OCI-LY3 (cell line): ENCODE measurements at regions not wholly inside any gene's neighbourhood (a gene's known extent, or its start where the extent isn't known, plus 50 kb on each side); places are given as distances from the start of the nearest gene placed in this dataset.

Experiments
- H2AFZ ChIP-seq: fragments of 200-600, 300-600 bp; shearing (Covaris generic); 2 replicates; pipeline ENCODE4 v1.6.0; 2014; ENCODE audit warnings: antibody characterized with exemption, low read depth, low read length
- H3K27ac ChIP-seq: fragments of 200-600, 300-600 bp; sonication (generic); 2 replicates; pipeline ENCODE4 v1.5.1; 2014; ENCODE audit warnings: mild to moderate bottlenecking, low read length, moderate library complexity, mixed read lengths
- H3K27me3 ChIP-seq: fragments of 200-600, 300-600 bp; sonication (generic); 2 replicates; pipeline ENCODE4 v1.6.1; 2014; ENCODE audit warnings: low read depth, low read length, mixed read lengths
- H3K36me3 ChIP-seq: fragments of 200-600, 300-600 bp; sonication (generic); replicated peaks from 2 replicates; pipeline ENCODE3; 2014; ENCODE audit warnings: low read depth, low read length, mixed read lengths
- H3K4me1 ChIP-seq: fragments of 300-600, 200-600 bp; sonication (generic); 2 replicates; pipeline ENCODE4 v1.6.1; 2014; ENCODE audit warnings: low read length, mixed read lengths
- H3K4me2 ChIP-seq: fragments of 200-600, 300-600 bp; sonication (generic); 2 replicates; pipeline ENCODE4 v1.6.1; 2014; ENCODE audit warnings: low read length, mixed read lengths
- H3K4me3 ChIP-seq: fragments of 300-600, 200-600 bp; sonication (generic); 2 replicates; pipeline ENCODE4 v1.5.1; 2014; ENCODE audit warnings: antibody characterized with exemption, mild to moderate bottlenecking, low read length, moderate library complexity
- H3K79me2 ChIP-seq: fragments of 300-600, 200-600 bp; shearing (Covaris generic); 2 replicates; pipeline ENCODE4 v1.6.1; 2014; ENCODE audit warnings: mild to moderate bottlenecking, low read length, mixed read lengths
- H3K9ac ChIP-seq: fragments of 300-600, 200-600 bp; shearing (Covaris generic); 2 replicates; pipeline ENCODE4 v1.6.0; 2014; ENCODE audit warnings: mild to moderate bottlenecking, low read length, moderate library complexity
- H3K9me3 ChIP-seq: fragments of 200-600, 300-600 bp; shearing (Covaris generic); 2 replicates; pipeline ENCODE4 v1.6.1; 2014; ENCODE audit warnings: low read length, mixed read lengths; ENCODE audit not compliant: insufficient read depth
- H4K20me1 ChIP-seq: fragments of 200-600, 300-600 bp; sonication (generic); 2 replicates; pipeline ENCODE4 v1.6.1; 2016; ENCODE audit warnings: low read length, mixed read lengths; ENCODE audit not compliant: insufficient read depth
- EZH2phosphoT487 ChIP-seq: fragments of 200-600 bp; shearing (Covaris generic); IDR thresholded peaks from 2 replicates; pipeline ENCODE4 v1.6.1; 2018; ENCODE audit warnings: antibody characterized with exemption, mixed run types, low read depth
- TF ChIP-seq, protein P1 (sequence below): fragments of 200-600, 300-600 bp; sonication (generic); IDR thresholded peaks from 2 replicates; pipeline ENCODE4 v1.5.1; 2014; ENCODE audit warnings: antibody characterized with exemption, low read length, low read depth

DNA sequence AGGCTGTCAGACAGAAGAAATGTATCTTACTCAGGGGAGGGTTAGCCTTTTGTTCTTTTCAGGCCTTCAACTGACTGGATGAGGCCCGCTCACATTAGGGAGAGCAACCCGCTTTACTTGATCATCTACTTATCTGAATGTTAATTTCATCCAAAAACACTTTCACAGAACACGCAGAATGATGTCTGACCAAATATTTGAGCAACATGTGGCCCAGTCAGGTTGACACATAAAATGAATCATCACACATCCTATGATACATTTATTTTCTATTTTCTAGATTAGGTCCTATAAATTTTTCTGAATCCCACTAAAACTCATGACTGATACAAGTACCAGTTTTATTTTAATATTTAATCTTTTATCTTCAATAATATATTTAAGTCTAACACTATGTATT lies 260.3 kb downstream of the IL15 start:
- no peak overlapping the region for H3K4me2 ChIP-seq
- H3K4me3 ChIP-seq: no peak overlapping the region
- no peak for TF ChIP-seq EZH2phosphoT487
- TF ChIP-seq, protein P1, sequence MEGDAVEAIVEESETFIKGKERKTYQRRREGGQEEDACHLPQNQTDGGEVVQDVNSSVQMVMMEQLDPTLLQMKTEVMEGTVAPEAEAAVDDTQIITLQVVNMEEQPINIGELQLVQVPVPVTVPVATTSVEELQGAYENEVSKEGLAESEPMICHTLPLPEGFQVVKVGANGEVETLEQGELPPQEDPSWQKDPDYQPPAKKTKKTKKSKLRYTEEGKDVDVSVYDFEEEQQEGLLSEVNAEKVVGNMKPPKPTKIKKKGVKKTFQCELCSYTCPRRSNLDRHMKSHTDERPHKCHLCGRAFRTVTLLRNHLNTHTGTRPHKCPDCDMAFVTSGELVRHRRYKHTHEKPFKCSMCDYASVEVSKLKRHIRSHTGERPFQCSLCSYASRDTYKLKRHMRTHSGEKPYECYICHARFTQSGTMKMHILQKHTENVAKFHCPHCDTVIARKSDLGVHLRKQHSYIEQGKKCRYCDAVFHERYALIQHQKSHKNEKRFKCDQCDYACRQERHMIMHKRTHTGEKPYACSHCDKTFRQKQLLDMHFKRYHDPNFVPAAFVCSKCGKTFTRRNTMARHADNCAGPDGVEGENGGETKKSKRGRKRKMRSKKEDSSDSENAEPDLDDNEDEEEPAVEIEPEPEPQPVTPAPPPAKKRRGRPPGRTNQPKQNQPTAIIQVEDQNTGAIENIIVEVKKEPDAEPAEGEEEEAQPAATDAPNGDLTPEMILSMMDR: no peak
- H3K27me3 ChIP-seq: no peaks in the 10 kb centered on the region
- H3K27ac ChIP-seq: no peak overlapping the region
- no peaks in the 10 kb centered on the region for H3K9me3 ChIP-seq
- H3K9ac ChIP-seq: no peak overlapping the region
- no peaks in the 10 kb centered on the region for H3K79me2 ChIP-seq
- peaks cover 19% of the 10 kb centered on the region for H3K4me1 ChIP-seq
- no peak overlapping the region for H2AFZ ChIP-seq
- H4K20me1 ChIP-seq: no peaks in the 10 kb centered on the region
- no peaks in the 10 kb centered on the region for H3K36me3 ChIP-seq

DNA sequence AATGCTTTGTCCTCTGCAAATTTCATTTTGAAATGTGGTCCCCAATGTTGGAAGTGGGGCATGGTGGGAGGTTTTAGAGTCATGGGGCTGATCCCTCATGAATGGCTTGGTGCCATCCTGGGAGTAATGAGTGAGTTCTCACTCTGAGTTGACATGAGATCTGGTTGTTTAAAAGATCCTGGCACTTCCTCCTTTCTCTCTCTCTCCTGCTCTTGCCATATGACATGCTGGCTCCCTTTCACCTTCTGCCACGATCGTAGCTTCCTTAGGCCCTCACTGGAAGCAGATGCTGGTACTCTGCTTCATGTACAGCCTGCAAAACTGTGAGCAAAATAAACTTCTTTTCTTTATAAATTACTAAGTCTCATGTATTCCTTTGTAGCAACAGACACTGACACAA lies 262.0 kb downstream of the IL15 start:
- no peak overlapping the region for H3K27ac ChIP-seq
- H3K4me2 ChIP-seq: peak overlapping the region; percentile 59

GRCh38 chr4:141899103-141899502 lies 262.7 kb downstream of the IL15 start:
- Histone ChIP-seq H3K4me3 (0 out of 2 replicates have a peak overlapping the region, but pooled peaks have one; percentile 33), H3K79me2 (no peaks in the 10 kb centered on the region), H3K9ac (no peak overlapping the region), H3K4me1 (peaks cover 19% of the 10 kb centered on the region), H3K36me3 (no peaks in the 10 kb centered on the region), H3K27me3 (no peaks in the 10 kb centered on the region), H3K27ac (0 out of 2 replicates have a peak overlapping the region, but pooled peaks have one; percentile 0), H3K4me2 (peak overlapping the region; percentile 59), H2AFZ (peak overlapping the region; percentile 16; the same call in 1 of the 2 replicates), H3K9me3 (no peaks in the 10 kb centered on the region), H4K20me1 (no peaks in the 10 kb centered on the region)
- TF ChIP-seq EZH2phosphoT487: no peak
- TF ChIP-seq, protein P1: no peak

More for the DNA sequence above, 262.0 kb downstream of the IL15 start:
- Histone ChIP-seq H4K20me1 (no peaks in the 10 kb centered on the region), H3K79me2 (no peaks in the 10 kb centered on the region), H2AFZ (peak overlapping the region; percentile 16), H3K4me1 (peaks cover 19% of the 10 kb centered on the region), H3K4me3 (peak overlapping the region; percentile 33), H3K9ac (no peak overlapping the region), H3K9me3 (no peaks in the 10 kb centered on the region), H3K36me3 (no peaks in the 10 kb centered on the region), H3K27me3 (no peaks in the 10 kb centered on the region)
- TF ChIP-seq EZH2phosphoT487: no peak
- TF ChIP-seq, protein P1: no peak

DNA sequence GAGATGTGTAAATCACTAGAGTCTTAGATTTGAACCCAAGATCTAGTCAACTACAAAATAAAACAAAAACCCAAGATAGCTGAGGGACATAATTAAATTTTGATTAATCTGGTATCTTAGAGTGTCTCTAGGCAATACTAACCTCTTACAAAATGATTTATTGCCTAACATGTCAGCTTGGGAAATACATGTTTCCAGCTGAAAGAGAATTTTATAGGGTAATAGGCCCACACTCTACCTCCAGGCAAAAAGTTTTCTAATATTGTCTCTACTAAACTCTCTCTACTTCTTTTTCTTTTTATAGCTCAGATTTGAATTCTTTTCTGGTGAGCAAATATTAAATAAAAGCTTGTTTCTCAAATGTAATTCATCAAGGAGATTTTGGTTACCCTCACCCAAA lies 263.2 kb downstream of the IL15 start:
- no peak overlapping the region for H2AFZ ChIP-seq

More for the DNA sequence above, 263.2 kb downstream of the IL15 start:
- Histone ChIP-seq H3K27ac (no peak overlapping the region), H4K20me1 (no peaks in the 10 kb centered on the region), H3K79me2 (no peaks in the 10 kb centered on the region), H3K27me3 (no peaks in the 10 kb centered on the region), H3K9me3 (no peaks in the 10 kb centered on the region), H3K4me3 (no peak overlapping the region), H3K4me2 (peak overlapping the region; percentile 59; the same call in 1 of the 2 replicates), H3K4me1 (peaks cover 19% of the 10 kb centered on the region), H3K36me3 (no peaks in the 10 kb centered on the region), H3K9ac (no peak overlapping the region)
- TF ChIP-seq, protein P1: no peak
- no peak for TF ChIP-seq EZH2phosphoT487
